BLaER1 (cell line): ENCODE measurements at regions not wholly inside any gene's neighbourhood (a gene's known extent, or its start where the extent isn't known, plus 50 kb on each side); places are given as distances from the start of the nearest gene placed in this dataset.

ENCODE experiments used
- H3K27ac ChIP-seq: shearing (Covaris generic); formaldehyde crosslinking; 2 replicates; pipeline ENCODE4 v1.8.1; 2022
- H3K27me3 ChIP-seq: shearing (Covaris generic); formaldehyde crosslinking; 2 replicates; pipeline ENCODE4 v1.8.1; 2022
- H3K36me3 ChIP-seq: shearing (Covaris generic); formaldehyde crosslinking; 2 replicates; pipeline ENCODE4 v1.8.1; 2022
- H3K4me1 ChIP-seq: shearing (Covaris generic); formaldehyde crosslinking; 2 replicates; pipeline ENCODE4 v1.8.1; 2022
- H3K4me2 ChIP-seq: shearing (Covaris generic); formaldehyde crosslinking; 2 replicates; pipeline ENCODE4 v1.8.1; 2022
- H3K4me3 ChIP-seq: shearing (Covaris generic); formaldehyde crosslinking; 2 replicates; pipeline ENCODE4 v1.8.1; 2022
- H3K9ac ChIP-seq: shearing (Covaris generic); formaldehyde crosslinking; 2 replicates; pipeline ENCODE4 v1.8.1; 2022
- H3K9me3 ChIP-seq: shearing (Covaris generic); formaldehyde crosslinking; 2 replicates; pipeline ENCODE4 v1.8.1; 2022
- H4K20me1 ChIP-seq: shearing (Covaris generic); formaldehyde crosslinking; 2 replicates; pipeline ENCODE4 v1.8.1; 2022
- Cebpa-rat ChIP-seq: shearing (Covaris generic); IDR thresholded peaks from 2 replicates; pipeline ENCODE4 v1.8.1; 2022

DNA sequence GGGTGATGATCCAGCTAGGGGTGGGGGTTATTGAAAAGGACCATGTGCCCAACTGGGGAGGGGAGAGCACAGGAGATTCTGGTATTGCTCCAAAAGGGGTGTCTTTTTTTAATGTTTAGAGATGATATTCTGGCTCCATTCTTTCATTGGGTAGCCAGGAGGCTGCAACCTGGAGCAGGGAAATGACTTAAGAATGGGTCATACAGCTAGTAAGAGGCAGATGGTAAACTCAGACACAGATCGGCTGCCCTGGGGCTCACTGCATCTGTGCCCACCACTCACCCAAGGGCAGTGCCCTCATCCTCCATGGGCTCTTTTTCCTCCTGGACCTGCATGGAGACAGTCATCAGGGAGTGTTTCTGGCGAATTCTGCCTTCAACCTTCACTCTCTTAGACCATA lies 302.0 kb upstream of the PRDM1 start:
- Histone ChIP-seq H3K4me1 (peaks cover 17% of the 10 kb centered on the region), H3K36me3 (no peaks in the 10 kb centered on the region), H3K27me3 (no peaks in the 10 kb centered on the region), H3K27ac (no peak overlapping the region), H4K20me1 (no peaks in the 10 kb centered on the region), H3K4me3 (no peak overlapping the region), H3K4me2 (peak overlapping the region; percentile 49), H3K9me3 (no peaks in the 10 kb centered on the region), H3K9ac (no peak overlapping the region)
- no peak for TF ChIP-seq Cebpa-rat

DNA sequence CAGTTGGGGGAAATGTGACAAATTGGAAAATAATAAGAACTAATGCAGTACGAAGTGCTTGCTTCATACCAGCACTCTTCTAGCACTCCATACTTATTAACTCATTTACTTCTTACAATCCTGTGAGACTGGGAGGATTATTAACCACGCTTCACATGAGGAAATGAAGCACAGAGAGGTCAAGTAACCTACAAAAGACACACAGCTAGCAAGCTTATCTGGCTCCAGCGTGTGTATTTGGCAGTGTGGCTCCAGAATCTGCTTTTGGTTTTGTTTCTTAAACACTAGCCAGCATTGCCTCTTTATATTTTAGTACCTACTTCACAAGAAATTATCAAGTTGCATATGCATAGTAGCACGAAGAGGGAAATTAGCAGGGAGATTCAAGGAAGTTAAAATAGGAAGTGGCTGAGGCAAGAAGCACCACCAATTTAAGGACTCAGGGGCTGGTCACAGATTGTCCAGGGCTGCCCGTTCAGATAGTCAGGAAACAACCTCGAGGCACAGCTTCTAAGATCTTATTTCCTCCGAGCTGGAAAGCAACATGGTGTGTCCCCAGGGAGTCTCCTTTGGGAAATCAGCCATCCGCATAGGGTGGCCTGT lies 302.7 kb upstream of the PRDM1 start:
- Histone ChIP-seq H3K36me3 (no peaks in the 10 kb centered on the region), H3K4me1 (peaks cover 17% of the 10 kb centered on the region), H3K9ac (no peak overlapping the region), H3K27ac (0 out of 2 replicates have a peak overlapping the region, but pooled peaks have one; percentile 2), H3K4me3 (no peak overlapping the region), H4K20me1 (no peaks in the 10 kb centered on the region), H3K9me3 (no peaks in the 10 kb centered on the region), H3K4me2 (peak overlapping the region; percentile 49), H3K27me3 (no peaks in the 10 kb centered on the region)
- no peak for TF ChIP-seq Cebpa-rat

DNA sequence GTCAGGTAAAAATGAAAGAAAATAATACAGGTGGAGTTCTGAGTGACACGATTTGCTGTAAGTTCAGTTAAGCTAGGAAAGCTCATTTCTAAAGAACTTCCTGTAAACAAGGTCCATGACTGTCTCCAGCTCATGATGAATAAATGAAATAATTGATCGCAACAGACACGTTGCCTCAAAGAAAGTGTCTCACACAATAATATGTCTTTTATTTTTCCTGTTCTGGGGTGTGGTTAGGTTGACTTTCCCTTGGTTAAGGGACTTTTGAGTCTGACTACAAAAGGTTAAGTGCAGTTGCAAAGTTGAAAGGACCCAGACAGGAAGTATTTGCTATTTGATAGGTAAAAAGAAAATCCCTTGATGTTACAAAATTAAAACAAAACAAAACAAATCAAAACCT lies 304.2 kb upstream of the PRDM1 start:
- 0 out of 2 replicates have a peak, but pooled peaks cover 5% of the 10 kb centered on the region for H3K9me3 ChIP-seq
- peaks cover 17% of the 10 kb centered on the region for H3K4me1 ChIP-seq
- no peaks in the 10 kb centered on the region for H3K27me3 ChIP-seq
- no peak overlapping the region for H3K4me3 ChIP-seq
- no peak overlapping the region for H3K27ac ChIP-seq
- H4K20me1 ChIP-seq = no peaks in the 10 kb centered on the region
- H3K36me3 ChIP-seq = no peaks in the 10 kb centered on the region
- H3K9ac ChIP-seq = no peak overlapping the region
- no peak overlapping the region for H3K4me2 ChIP-seq
- TF ChIP-seq Cebpa-rat = no peak

DNA sequence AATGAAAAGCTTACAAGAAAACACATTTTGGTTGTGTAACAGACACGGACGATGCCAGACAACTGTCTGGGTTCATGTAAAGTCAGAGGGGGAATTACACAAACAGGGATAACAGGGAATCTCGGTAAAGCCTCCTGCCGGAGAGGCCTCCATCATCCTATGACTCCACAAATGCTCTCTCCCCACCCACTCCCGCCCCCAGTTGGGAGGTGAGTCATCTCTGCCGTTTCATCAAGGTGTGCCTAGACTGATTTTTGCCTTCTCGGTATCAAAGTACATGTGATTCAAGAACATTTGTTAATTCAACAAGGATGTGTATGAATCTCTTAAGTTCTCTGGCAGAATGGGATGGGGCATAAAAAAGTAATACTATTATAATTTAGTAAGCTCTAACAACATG lies 304.9 kb upstream of the PRDM1 start:
- Histone ChIP-seq H3K27ac (no peak overlapping the region), H4K20me1 (no peaks in the 10 kb centered on the region), H3K9me3 (0 out of 2 replicates have a peak, but pooled peaks cover 5% of the 10 kb centered on the region), H3K4me2 (no peak overlapping the region), H3K27me3 (no peaks in the 10 kb centered on the region), H3K4me1 (peaks cover 17% of the 10 kb centered on the region), H3K9ac (no peak overlapping the region), H3K4me3 (no peak overlapping the region), H3K36me3 (no peaks in the 10 kb centered on the region)
- no peak for TF ChIP-seq Cebpa-rat

DNA sequence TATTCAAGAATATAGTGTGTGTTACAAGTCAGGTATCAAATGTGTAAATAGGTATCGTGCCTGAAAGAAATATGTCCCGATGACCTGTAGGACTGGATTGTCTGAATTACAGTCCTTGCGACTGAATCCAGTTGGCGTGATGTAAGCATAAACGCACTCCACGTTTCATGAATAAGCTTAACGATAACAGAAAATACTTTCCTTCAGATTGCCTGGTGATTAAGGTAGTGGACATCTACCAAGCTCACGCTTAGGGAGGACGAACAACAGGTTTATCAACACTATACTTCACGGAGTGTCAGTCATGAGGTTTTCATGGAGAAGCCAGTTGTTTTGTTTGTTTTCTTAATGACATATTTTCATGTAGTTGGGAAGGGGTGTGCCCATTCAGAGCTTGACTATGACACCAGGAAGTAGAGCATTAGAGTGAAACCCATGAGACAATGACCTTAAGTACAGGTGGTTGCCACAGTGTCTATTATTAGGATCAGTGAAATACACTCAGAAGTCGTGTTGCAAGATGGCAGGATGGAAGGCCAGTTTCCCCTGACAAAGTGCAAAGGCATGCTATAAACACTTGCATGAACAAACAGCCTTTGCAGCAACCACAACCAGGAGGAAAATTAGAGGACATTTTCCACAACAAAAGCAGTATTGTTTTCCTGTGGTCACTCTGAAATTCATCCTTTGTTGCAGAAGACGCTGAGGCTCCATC lies 305.8 kb upstream of the PRDM1 start:
- no peak overlapping the region for H3K27ac ChIP-seq
- no peaks in the 10 kb centered on the region for H3K36me3 ChIP-seq
- no peak overlapping the region for H3K4me3 ChIP-seq
- H3K9me3 ChIP-seq = peaks cover 11% of the 10 kb centered on the region
- H3K27me3 ChIP-seq = no peaks in the 10 kb centered on the region
- H3K4me1 ChIP-seq = peaks cover 12% of the 10 kb centered on the region
- no peak for TF ChIP-seq Cebpa-rat
- H4K20me1 ChIP-seq = no peaks in the 10 kb centered on the region
- H3K4me2 ChIP-seq = no peak overlapping the region
- no peak overlapping the region for H3K9ac ChIP-seq

DNA sequence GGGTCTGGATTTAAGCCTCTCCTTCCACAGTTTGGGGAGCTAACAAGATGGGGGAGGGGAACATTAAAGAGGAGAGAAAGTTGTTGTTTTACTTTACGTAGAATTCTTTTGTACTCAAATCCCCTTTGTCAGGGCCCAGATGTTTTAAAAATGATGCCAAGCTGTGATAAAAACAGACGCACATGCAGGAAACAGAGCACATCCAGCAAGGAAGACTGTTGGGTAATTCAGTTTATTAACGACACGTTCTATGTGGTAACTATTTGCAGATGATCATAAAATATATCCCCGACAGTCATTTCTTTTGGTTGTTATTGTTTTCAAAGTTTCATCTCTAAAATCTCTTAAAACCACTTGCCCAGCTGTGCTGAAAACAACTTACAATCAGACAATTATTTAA lies 307.0 kb upstream of the PRDM1 start:
- no peaks in the 10 kb centered on the region for H3K27me3 ChIP-seq
- H3K9ac ChIP-seq = no peak overlapping the region
- H3K4me3 ChIP-seq = no peak overlapping the region
- no peaks in the 10 kb centered on the region for H4K20me1 ChIP-seq
- TF ChIP-seq Cebpa-rat = no peak
- no peaks in the 10 kb centered on the region for H3K36me3 ChIP-seq
- H3K4me2 ChIP-seq = no peak overlapping the region
- no peak overlapping the region for H3K27ac ChIP-seq
- H3K4me1 ChIP-seq = peaks cover 8% of the 10 kb centered on the region
- peaks cover 18% of the 10 kb centered on the region for H3K9me3 ChIP-seq

DNA sequence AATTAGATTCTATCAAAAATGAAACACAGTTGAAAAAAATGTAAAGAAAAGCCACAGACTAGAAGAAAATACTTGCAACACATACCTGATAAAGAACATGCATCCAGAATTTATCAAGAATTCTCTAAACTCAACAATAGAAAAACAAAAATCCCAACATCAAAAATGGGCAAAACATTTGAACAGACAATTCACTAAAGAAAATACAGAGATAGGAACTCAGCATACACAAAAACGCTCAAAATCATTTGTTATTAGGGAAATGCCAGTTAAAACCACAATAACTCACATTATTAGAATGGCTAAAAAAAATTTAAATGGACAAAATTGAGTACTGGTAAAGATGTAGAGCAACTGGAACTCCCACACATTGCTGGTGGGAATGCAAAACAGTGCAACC lies 311.0 kb upstream of the PRDM1 start:
- Histone ChIP-seq H3K4me1 (no peaks in the 10 kb centered on the region), H3K9me3 (peaks cover 18% of the 10 kb centered on the region), H3K36me3 (no peaks in the 10 kb centered on the region), H4K20me1 (no peaks in the 10 kb centered on the region), H3K4me3 (no peak overlapping the region), H3K9ac (no peak overlapping the region), H3K27ac (no peak overlapping the region), H3K27me3 (no peaks in the 10 kb centered on the region), H3K4me2 (no peak overlapping the region)
- no peak for TF ChIP-seq Cebpa-rat

DNA sequence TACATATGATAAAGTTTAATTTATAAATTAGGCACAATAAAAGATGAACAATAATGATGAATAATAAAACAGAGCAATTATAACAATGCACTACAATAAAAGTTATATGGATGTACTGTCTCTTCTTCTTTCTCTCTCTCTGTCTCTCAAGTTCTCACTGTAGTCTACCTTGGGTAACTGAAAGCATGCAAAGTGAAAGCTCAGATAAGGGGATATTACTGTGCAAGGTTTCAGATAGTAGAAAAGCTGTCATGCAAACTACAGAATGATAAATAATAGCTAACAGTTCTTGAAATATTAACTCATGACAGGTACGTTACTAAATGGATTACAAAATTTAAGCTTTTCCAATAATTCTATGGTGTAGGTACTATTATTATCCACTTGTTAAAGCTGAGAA lies 311.9 kb upstream of the PRDM1 start:
- Histone ChIP-seq H3K9ac (no peak overlapping the region), H3K4me3 (no peak overlapping the region), H3K27me3 (no peaks in the 10 kb centered on the region), H4K20me1 (no peaks in the 10 kb centered on the region), H3K4me2 (no peak overlapping the region), H3K9me3 (peaks cover 18% of the 10 kb centered on the region), H3K4me1 (no peaks in the 10 kb centered on the region), H3K36me3 (no peaks in the 10 kb centered on the region), H3K27ac (no peak overlapping the region)
- TF ChIP-seq Cebpa-rat = no peak

DNA sequence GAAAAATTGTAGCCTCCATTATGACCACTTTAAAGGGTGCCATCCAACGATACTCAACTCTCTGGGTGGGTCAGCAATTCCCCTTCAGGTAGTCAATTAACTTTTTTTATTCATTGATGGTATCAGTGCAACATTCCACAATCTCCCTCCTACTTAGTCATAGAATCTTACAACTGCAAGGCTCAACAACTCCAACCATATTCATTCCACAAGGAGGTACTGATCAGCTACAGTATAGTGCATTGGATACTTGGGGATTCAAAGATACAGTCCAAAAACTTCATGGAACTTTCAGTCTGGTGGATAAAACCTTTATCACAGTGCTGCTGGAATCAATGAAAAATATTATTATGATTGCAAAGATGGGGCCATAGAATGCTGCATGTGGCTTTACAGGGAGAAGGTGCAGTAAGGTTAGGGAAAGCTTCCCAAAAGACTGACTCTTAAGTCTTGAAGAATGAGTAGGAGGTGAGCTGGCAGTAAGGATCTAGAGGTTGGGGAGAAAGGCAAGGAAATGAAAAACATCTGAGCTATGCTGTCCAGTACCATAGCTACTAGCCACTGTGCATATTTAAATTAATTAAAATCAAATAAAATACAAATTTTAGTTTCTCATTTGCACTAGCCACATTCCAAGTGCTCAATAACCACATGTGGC lies 314.7 kb upstream of the PRDM1 start:
- Histone ChIP-seq H3K27me3 (no peaks in the 10 kb centered on the region), H3K4me1 (no peaks in the 10 kb centered on the region), H3K27ac (no peak overlapping the region), H3K9me3 (peaks cover 14% of the 10 kb centered on the region), H3K4me3 (no peak overlapping the region), H3K4me2 (no peak overlapping the region), H3K36me3 (no peaks in the 10 kb centered on the region), H4K20me1 (no peaks in the 10 kb centered on the region), H3K9ac (no peak overlapping the region)
- no peak for TF ChIP-seq Cebpa-rat

DNA sequence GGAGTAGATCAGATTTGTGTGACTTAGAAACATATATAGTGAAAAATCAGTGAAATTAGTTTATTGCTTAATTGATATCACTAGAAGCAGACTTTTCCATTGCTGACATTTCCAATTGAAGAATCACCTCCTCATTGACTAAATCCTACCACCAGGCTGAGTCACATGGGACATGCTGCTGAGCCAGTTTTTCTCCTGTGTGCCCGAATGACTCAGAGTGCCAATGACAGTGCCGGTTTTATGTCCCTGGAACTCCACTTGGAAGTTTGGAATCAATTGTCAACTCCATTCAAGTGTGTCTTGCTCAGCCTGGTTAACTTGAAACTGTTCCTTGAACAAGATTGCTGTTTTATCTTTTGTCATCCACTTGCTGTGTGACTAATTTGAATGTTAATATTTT lies 316.1 kb upstream of the PRDM1 start:
- no peak overlapping the region for H3K9ac ChIP-seq
- H3K27ac ChIP-seq = no peak overlapping the region
- H3K36me3 ChIP-seq = no peaks in the 10 kb centered on the region
- H3K4me3 ChIP-seq = no peak overlapping the region
- no peaks in the 10 kb centered on the region for H3K4me1 ChIP-seq
- TF ChIP-seq Cebpa-rat = no peak
- H3K9me3 ChIP-seq = peaks cover 4% of the 10 kb centered on the region
- H3K4me2 ChIP-seq = no peak overlapping the region
- no peaks in the 10 kb centered on the region for H4K20me1 ChIP-seq
- no peaks in the 10 kb centered on the region for H3K27me3 ChIP-seq
